K562 (cell line): ENCODE measurements at regions not wholly inside any gene's neighbourhood (a gene's known extent, or its start where the extent isn't known, plus 50 kb on each side); places are given as distances from the start of the nearest gene placed in this dataset.

Experiments used
- CXXC5 ChIP-seq: fragments of 250-450 bp; sonication (Bioruptor Pico); IDR thresholded peaks from 2 replicates; pipeline ENCODE4 v1.8.0; 2022; ENCODE audit warnings: inconsistent platforms, mild to moderate bottlenecking, moderate library complexity
- HDAC6 ChIP-seq: IDR thresholded peaks from 2 replicates; pipeline ENCODE4 v1.6.1; 2012; ENCODE audit warnings: low read depth, mild to moderate bottlenecking, control low read depth, inconsistent platforms, low read length, moderate library complexity
- HOXB6 ChIP-seq: fragments of 250-450 bp; sonication (Bioruptor Pico); IDR thresholded peaks from 2 replicates; pipeline ENCODE4 v1.5.1; 2022; ENCODE audit warnings: mild to moderate bottlenecking, borderline replicate concordance
- POLR2AphosphoS2 ChIP-seq: IDR thresholded peaks from 2 replicates; pipeline ENCODE4 v1.6.1; 2012; ENCODE audit warnings: low read length, improper control_type of control experiment
- SMAD4 ChIP-seq: fragments of 250-450 bp; sonication (Bioruptor Pico); conservative IDR thresholded peaks from 2 replicates; pipeline ENCODE4 v1.8.0; 2021; ENCODE audit warnings: inconsistent platforms, mild to moderate bottlenecking, moderate library complexity
- ZBTB9 ChIP-seq: fragments of 450-650 bp; formaldehyde crosslinking; IDR thresholded peaks from 2 replicates; pipeline ENCODE4 v1.4.0; 2020; ENCODE audit warnings: mild to moderate bottlenecking, moderate library complexity
- ZFX ChIP-seq: sonication (generic); formaldehyde crosslinking; IDR thresholded peaks from 2 replicates; pipeline ENCODE4 v1.8.0; 2022; ENCODE audit warnings: mild to moderate bottlenecking, missing genetic modification reagents, moderate library complexity
- ZNF318 ChIP-seq, 2 experiments: fragments of 450-650 bp; IDR thresholded peaks; 2 replicates each; pipeline ENCODE4 v1.6.1; 2016; ENCODE audit warnings: mild to moderate bottlenecking in 2 of 2, borderline replicate concordance in 1 of 2, low read depth in 1 of 2, moderate library complexity in 1 of 2
- ZNF324 ChIP-seq: fragments of 250-450 bp; sonication (Bioruptor Pico); IDR thresholded peaks from 2 replicates; pipeline ENCODE4 v1.4.0; 2020; ENCODE audit warnings: mild to moderate bottlenecking
- TF ChIP-seq, protein P1 (sequence below), 2 experiments: fragments of 450-650 bp; formaldehyde crosslinking in 1 of 2; IDR thresholded peaks; 2 replicates each; pipeline versions ENCODE4 v1.4.0 to v1.6.1; 2014 to 2020; ENCODE audit warnings: mild to moderate bottlenecking in 2 of 2, borderline replicate concordance in 1 of 2, low read depth in 1 of 2
- TF ChIP-seq, protein P2 (sequence below), 3 experiments: IDR thresholded peaks in 2 of 3; conservative IDR thresholded peaks in 1 of 3; 2 replicates each; pipeline ENCODE4 v1.5.1; 2011 to 2012; ENCODE audit warnings: low read length in 3 of 3, mild to moderate bottlenecking in 3 of 3, control low read depth in 2 of 3, improper control_type of control experiment in 1 of 3, inconsistent platforms in 1 of 3, low read depth in 1 of 3, mixed read lengths in 1 of 3, moderate library complexity in 1 of 3; ENCODE audit not compliant: insufficient read depth in 2 of 3

DNA sequence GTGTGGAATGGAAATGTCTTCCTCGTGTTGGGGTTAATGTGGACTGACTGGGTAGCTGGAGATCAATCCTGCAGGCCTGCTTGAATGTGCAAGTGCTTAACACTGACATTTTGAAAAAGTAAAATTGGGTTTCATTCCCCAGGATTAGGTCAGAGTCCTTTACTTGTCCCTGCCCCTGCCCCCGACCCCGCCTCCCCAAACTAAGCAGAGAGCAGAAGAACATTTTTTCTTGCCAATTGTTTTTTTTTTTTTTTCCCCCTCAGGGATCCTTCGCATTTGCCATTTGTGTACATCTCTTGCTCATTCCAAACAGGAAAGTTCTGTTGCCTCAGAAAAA, 147.0 kb upstream of the NR2F2 start:
- TF ChIP-seq POLR2AphosphoS2 (no peak), ZNF318 (IDR thresholded peaks at IDR 0.05; ENCODE audit: borderline replicate concordance in 1 of 2, low read depth in 1 of 2) (no peak), ZNF324 (CRISPR knock-in tag) (no peak), ZFX (no peak), HOXB6 (CRISPR knock-in tag) (no peak), ZBTB9 (CRISPR knock-in tag) (no peak), HDAC6 (no peak), CXXC5 (CRISPR knock-in tag) (no peak), SMAD4 (CRISPR knock-in tag) (no peak)
- TF ChIP-seq, protein P1, sequence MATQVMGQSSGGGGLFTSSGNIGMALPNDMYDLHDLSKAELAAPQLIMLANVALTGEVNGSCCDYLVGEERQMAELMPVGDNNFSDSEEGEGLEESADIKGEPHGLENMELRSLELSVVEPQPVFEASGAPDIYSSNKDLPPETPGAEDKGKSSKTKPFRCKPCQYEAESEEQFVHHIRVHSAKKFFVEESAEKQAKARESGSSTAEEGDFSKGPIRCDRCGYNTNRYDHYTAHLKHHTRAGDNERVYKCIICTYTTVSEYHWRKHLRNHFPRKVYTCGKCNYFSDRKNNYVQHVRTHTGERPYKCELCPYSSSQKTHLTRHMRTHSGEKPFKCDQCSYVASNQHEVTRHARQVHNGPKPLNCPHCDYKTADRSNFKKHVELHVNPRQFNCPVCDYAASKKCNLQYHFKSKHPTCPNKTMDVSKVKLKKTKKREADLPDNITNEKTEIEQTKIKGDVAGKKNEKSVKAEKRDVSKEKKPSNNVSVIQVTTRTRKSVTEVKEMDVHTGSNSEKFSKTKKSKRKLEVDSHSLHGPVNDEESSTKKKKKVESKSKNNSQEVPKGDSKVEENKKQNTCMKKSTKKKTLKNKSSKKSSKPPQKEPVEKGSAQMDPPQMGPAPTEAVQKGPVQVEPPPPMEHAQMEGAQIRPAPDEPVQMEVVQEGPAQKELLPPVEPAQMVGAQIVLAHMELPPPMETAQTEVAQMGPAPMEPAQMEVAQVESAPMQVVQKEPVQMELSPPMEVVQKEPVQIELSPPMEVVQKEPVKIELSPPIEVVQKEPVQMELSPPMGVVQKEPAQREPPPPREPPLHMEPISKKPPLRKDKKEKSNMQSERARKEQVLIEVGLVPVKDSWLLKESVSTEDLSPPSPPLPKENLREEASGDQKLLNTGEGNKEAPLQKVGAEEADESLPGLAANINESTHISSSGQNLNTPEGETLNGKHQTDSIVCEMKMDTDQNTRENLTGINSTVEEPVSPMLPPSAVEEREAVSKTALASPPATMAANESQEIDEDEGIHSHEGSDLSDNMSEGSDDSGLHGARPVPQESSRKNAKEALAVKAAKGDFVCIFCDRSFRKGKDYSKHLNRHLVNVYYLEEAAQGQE (IDR thresholded peaks at IDR 0.05; ENCODE audit: borderline replicate concordance): no peak
- TF ChIP-seq, protein P1 (CRISPR knock-in tag; IDR thresholded peaks at IDR 0.05; ENCODE audit: low read depth): no peak
- TF ChIP-seq, protein P2, sequence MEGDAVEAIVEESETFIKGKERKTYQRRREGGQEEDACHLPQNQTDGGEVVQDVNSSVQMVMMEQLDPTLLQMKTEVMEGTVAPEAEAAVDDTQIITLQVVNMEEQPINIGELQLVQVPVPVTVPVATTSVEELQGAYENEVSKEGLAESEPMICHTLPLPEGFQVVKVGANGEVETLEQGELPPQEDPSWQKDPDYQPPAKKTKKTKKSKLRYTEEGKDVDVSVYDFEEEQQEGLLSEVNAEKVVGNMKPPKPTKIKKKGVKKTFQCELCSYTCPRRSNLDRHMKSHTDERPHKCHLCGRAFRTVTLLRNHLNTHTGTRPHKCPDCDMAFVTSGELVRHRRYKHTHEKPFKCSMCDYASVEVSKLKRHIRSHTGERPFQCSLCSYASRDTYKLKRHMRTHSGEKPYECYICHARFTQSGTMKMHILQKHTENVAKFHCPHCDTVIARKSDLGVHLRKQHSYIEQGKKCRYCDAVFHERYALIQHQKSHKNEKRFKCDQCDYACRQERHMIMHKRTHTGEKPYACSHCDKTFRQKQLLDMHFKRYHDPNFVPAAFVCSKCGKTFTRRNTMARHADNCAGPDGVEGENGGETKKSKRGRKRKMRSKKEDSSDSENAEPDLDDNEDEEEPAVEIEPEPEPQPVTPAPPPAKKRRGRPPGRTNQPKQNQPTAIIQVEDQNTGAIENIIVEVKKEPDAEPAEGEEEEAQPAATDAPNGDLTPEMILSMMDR (IDR thresholded peaks at IDR 0.05 in 2 of 3, conservative IDR thresholded peaks at IDR 0.05 in 1 of 3; ENCODE audit: insufficient read depth in 2 of 3, low read depth in 1 of 3, low read length in 3 of 3): no peak
